IPS-15b (cell line): ENCODE measurements at regions not wholly inside any gene's neighbourhood (a gene's known extent, or its start where the extent isn't known, plus 50 kb on each side); places are given as distances from the start of the nearest gene placed in this dataset.
"Not testable (repeated sequence)": the region's sequence is repeated elsewhere in the genome, so short reads cannot be mapped to it uniquely, and the experiment has no call there.

Experiments
- H3K27me3 ChIP-seq: one replicate; pipeline ENCODE4 v1.6.1; 2013; ENCODE audit warnings: low read length; ENCODE audit not compliant: control insufficient read depth, insufficient read depth
- H3K36me3 ChIP-seq: one replicate; pipeline ENCODE4 v1.6.1; 2013; ENCODE audit warnings: low read length; ENCODE audit not compliant: control insufficient read depth, insufficient read depth
- H3K4me1 ChIP-seq: one replicate; pipeline ENCODE4 v1.6.1; 2013; ENCODE audit warnings: mild to moderate bottlenecking, low read length; ENCODE audit not compliant: control insufficient read depth, insufficient read depth
- H3K4me3 ChIP-seq: one replicate; pipeline ENCODE4 v1.5.1; 2013; ENCODE audit warnings: low read depth, low read length
- H3K9ac ChIP-seq: one replicate; pipeline ENCODE4 v1.6.1; 2013; ENCODE audit warnings: low read depth, mild to moderate bottlenecking, low read length
- H3K9me3 ChIP-seq: one replicate; pipeline ENCODE4 v1.6.1; 2013; ENCODE audit warnings: mild to moderate bottlenecking, low read length; ENCODE audit not compliant: control insufficient read depth, insufficient read depth

DNA sequence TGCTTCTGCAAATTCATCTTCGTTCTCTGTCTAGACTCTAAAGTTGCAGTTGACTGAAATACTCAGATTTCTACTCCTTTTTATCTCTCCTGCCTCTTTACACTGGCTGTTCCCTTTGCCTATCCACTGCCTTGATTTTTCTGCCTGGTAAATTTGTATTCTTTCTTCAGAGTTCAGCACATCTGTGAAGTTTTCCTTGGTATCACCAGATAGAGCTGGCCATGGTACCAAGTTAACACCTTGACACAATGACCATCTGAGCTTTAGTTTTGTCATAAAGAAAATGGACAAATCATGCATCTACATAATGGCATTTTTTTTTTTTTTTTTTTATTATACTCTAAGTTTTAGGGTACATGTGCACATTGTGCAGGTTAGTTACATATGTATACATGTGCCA, 143.0 kb downstream of the PPP1R3A start:
- Histone ChIP-seq H3K36me3 (no peaks in the 10 kb centered on the region), H3K9ac (no peak overlapping the region), H3K4me3 (no peak overlapping the region), H3K9me3 (no peaks in the 10 kb centered on the region), H3K4me1 (no peaks in the 10 kb centered on the region), H3K27me3 (no peaks in the 10 kb centered on the region)

DNA sequence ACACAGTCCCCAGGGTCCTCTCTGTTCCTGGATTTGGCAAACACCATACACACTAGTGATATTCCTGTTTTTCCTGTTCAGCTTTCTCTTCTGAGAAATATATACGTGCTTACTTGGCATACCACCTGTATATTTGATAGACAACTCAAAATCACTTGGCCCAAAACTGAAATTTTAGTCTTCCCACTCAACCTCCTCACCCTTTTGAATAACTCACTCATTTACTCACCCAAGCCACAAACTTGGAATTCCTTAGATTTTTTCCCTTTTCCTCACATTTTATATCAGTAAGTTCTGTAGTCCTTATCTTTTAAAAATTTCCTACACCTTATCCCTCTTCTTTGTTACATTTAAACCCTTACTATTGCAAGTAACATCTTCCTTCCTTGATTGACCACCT, 143.4 kb downstream of the PPP1R3A start:
- no peaks in the 10 kb centered on the region for H3K36me3 ChIP-seq
- H3K4me3 ChIP-seq = no peak overlapping the region
- no peak overlapping the region for H3K9ac ChIP-seq
- no peaks in the 10 kb centered on the region for H3K27me3 ChIP-seq
- H3K9me3 ChIP-seq = no peaks in the 10 kb centered on the region
- H3K4me1 ChIP-seq = no peaks in the 10 kb centered on the region

GRCh38 chr7:113774182-113774807, 144.5 kb downstream of the PPP1R3A start:
- no peaks in the 10 kb centered on the region for H3K9me3 ChIP-seq
- no peaks in the 10 kb centered on the region for H3K4me1 ChIP-seq
- H3K27me3 ChIP-seq = no peaks in the 10 kb centered on the region
- H3K4me3 ChIP-seq = no peak overlapping the region
- no peaks in the 10 kb centered on the region for H3K36me3 ChIP-seq
- no peak overlapping the region for H3K9ac ChIP-seq

- no peak overlapping the region for H3K4me3 ChIP-seq
- no peaks in the 10 kb centered on the region for H3K9me3 ChIP-seq
- no peaks in the 10 kb centered on the region for H3K36me3 ChIP-seq
- no peaks in the 10 kb centered on the region for H3K4me1 ChIP-seq
- H3K9ac ChIP-seq = no peak overlapping the region
- no peaks in the 10 kb centered on the region for H3K27me3 ChIP-seq
Measured at GRCh38 chr7:113770146-113770738, 148.6 kb downstream of the PPP1R3A start.

GRCh38 chr7:113768387-113768786, 150.4 kb downstream of the PPP1R3A start:
- no peaks in the 10 kb centered on the region for H3K4me1 ChIP-seq
- no peak overlapping the region for H3K4me3 ChIP-seq
- no peaks in the 10 kb centered on the region for H3K9me3 ChIP-seq
- no peak overlapping the region for H3K9ac ChIP-seq
- H3K27me3 ChIP-seq = no peaks in the 10 kb centered on the region
- H3K36me3 ChIP-seq = no peaks in the 10 kb centered on the region

DNA sequence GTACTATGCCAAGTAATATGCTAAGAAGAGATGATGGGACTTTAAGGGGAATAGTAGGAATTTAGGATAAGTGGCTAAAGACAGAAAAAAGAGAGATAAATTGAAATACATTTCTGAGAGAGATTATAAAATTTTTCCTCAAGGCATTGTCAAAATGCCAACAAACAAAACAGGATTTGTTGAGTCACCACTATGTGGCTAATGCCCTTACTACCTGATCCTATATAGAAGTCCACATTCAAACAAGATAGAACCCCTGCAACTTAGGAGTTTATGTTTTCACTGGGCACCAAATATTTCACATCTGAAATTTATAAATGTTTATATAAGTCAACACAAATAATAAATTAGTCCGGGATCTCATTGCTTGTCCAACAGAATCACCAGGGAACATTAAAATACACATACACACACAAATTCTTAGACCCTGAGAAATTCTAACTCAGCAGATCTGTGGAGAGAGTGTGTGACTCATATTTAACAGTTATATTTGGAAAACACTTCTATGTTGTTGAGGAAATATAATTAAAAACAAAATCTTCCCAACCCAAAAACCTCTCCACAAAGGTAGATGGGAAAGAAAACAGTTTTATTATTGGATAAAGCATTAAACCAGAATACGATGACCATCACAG, 154.3 kb downstream of the PPP1R3A start:
- Histone ChIP-seq H3K9ac (no peak overlapping the region), H3K36me3 (no peaks in the 10 kb centered on the region), H3K4me3 (no peak overlapping the region), H3K27me3 (no peaks in the 10 kb centered on the region), H3K9me3 (no peaks in the 10 kb centered on the region), H3K4me1 (no peaks in the 10 kb centered on the region)

GRCh38 chr7:113763226-113763625, 155.6 kb downstream of the PPP1R3A start:
- Histone ChIP-seq H3K9me3 (no peaks in the 10 kb centered on the region), H3K4me1 (no peaks in the 10 kb centered on the region)

DNA sequence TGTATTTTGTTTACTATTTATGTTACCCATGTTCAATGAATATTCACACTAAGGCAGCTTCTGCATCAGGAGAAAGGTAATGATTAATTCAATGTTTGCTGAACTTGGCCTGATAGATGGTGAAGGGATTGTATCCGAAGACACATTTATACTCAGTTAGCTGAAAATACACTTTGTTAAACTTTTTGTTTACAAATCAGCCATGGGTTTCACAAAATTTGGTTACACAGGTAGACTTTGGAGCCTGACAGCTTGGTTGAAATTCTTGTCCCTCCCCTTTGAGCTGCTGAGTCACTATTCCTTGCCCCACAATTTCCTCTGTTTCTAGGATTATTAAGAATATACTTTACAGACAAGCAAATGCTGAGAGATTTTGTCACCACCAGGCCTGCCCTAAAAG, 162.6 kb downstream of the PPP1R3A start:
- H3K9me3 ChIP-seq = no peaks in the 10 kb centered on the region

More at GRCh38 chr7:113763226-113763625, 155.6 kb downstream of the PPP1R3A start:
- H3K4me3 ChIP-seq = no peak overlapping the region
- H3K27me3 ChIP-seq = no peaks in the 10 kb centered on the region
- H3K36me3 ChIP-seq = no peaks in the 10 kb centered on the region
- no peak overlapping the region for H3K9ac ChIP-seq

GRCh38 chr7:113752689-113753088, 166.1 kb downstream of the PPP1R3A start:
- no peaks in the 10 kb centered on the region for H3K27me3 ChIP-seq
- no peaks in the 10 kb centered on the region for H3K36me3 ChIP-seq
- no peaks in the 10 kb centered on the region for H3K4me1 ChIP-seq
- no peaks in the 10 kb centered on the region for H3K9me3 ChIP-seq
- H3K9ac ChIP-seq = no peak overlapping the region
- no peak overlapping the region for H3K4me3 ChIP-seq

More for the DNA sequence above, 162.6 kb downstream of the PPP1R3A start:
- no peaks in the 10 kb centered on the region for H3K27me3 ChIP-seq
- no peak overlapping the region for H3K4me3 ChIP-seq
- no peaks in the 10 kb centered on the region for H3K4me1 ChIP-seq
- H3K36me3 ChIP-seq = no peaks in the 10 kb centered on the region
- no peak overlapping the region for H3K9ac ChIP-seq

DNA sequence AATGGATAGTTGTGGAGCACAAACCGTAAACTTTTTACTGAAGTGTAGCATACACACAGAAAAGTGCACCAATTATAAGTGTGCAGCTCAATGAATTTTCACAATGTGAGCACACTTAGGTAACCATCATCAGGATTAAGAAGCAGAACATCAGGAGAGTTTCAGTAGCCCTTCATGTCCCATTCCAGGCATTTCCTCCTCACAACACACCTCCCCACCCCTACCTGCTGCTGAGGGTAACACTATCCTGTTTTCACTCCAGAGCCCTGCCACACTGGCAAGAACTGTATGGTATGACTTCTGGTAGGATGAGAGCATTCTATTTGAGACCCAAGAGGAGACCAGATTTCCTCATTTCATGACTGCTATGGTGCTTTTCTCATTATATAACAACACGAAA, 166.5 kb downstream of the PPP1R3A start:
- H3K4me3 ChIP-seq = no peak overlapping the region
- H3K36me3 ChIP-seq = no peaks in the 10 kb centered on the region
- no peaks in the 10 kb centered on the region for H3K27me3 ChIP-seq
- H3K9me3 ChIP-seq = no peaks in the 10 kb centered on the region
- no peaks in the 10 kb centered on the region for H3K4me1 ChIP-seq
- H3K9ac ChIP-seq = no peak overlapping the region

DNA sequence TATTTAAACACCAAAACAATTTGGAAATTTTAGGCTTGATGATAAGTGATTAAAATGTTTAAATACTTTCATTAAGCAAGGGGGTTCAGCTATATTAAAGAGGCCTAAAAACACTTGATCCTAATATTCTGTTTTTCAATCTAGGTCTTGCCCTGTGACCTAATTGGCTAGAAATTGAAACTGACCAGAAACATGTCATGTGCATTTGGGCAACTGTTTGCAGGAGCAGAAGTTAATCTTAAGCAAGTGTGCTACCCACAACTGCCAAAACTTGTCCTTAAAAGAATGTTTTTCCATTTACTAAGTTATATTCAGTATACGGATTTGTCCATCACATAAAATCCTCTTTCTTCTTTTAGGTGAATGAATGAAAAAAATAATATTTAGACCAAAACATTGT, 167.3 kb downstream of the PPP1R3A start:
- no peaks in the 10 kb centered on the region for H3K27me3 ChIP-seq
- H3K9me3 ChIP-seq = no peaks in the 10 kb centered on the region
- no peaks in the 10 kb centered on the region for H3K4me1 ChIP-seq
- no peak overlapping the region for H3K9ac ChIP-seq
- no peak overlapping the region for H3K4me3 ChIP-seq
- no peaks in the 10 kb centered on the region for H3K36me3 ChIP-seq

- H3K27me3 ChIP-seq, H3K4me1 ChIP-seq, H3K36me3 ChIP-seq, H3K9ac ChIP-seq, H3K9me3 ChIP-seq, H3K4me3 ChIP-seq: not testable (repeated sequence)
Measured at GRCh38 chr7:113748385-113748784, 170.4 kb downstream of the PPP1R3A start.
